DMS79 treated with DMSO at 0.1 percent for 48 hours (cell line): ENCODE measurements at regions not wholly inside any gene's neighbourhood (a gene's known extent, or its start where the extent isn't known, plus 50 kb on each side); places are given as distances from the start of the nearest gene placed in this dataset.

ENCODE experiments used
- DNase-seq: peaks from one replicate; lab custom pipeline; 2025; lab: John Stamatoyannopoulos, UW

- no peak for DNase-seq
Measured at GRCh38 chr9:13990331-13990730, 323.6 kb downstream of the NFIB start.

GRCh38 chr9:13988944-13989343 is 325.0 kb downstream of the NFIB start:
- DNase-seq = no peak

GRCh38 chr9:13983607-13984006 is 330.3 kb downstream of the NFIB start:
- DNase-seq = no peak

- no peak for DNase-seq
Measured at GRCh38 chr9:13979941-13980318, 334.0 kb downstream of the NFIB start.

- peak; percentile 87 for DNase-seq
Measured at GRCh38 chr9:13975611-13976290, 338.2 kb downstream of the NFIB start.

- DNase-seq = peak; percentile 95
Measured at GRCh38 chr9:13974891-13975290, 339.1 kb downstream of the NFIB start.

- peak; percentile 97 for DNase-seq
Measured at GRCh38 chr9:13971966-13972655, 341.8 kb downstream of the NFIB start.

GRCh38 chr9:13971415-13971814 is 342.5 kb downstream of the NFIB start:
- DNase-seq = peak; percentile 87

GRCh38 chr9:13970426-13970825 is 343.5 kb downstream of the NFIB start:
- no peak for DNase-seq

GRCh38 chr9:13970018-13970417 is 343.9 kb downstream of the NFIB start:
- DNase-seq = no peak

- peak; percentile 98 for DNase-seq
Measured at GRCh38 chr9:13967438-13967837, 346.5 kb downstream of the NFIB start.

GRCh38 chr9:13967011-13967410 is 346.9 kb downstream of the NFIB start:
- peak; percentile 88 for DNase-seq

GRCh38 chr9:13963005-13963653 is 350.8 kb downstream of the NFIB start:
- peak; percentile 58 for DNase-seq

GRCh38 chr9:13962006-13962405 is 351.9 kb downstream of the NFIB start:
- no peak for DNase-seq

- no peak for DNase-seq
Measured at GRCh38 chr9:13960011-13960765, 353.8 kb downstream of the NFIB start.

- no peak for DNase-seq
Measured at GRCh38 chr9:13958672-13959071, 355.3 kb downstream of the NFIB start.

GRCh38 chr9:13957089-13957488 is 356.9 kb downstream of the NFIB start:
- DNase-seq = no peak

GRCh38 chr9:13956107-13956506 is 357.8 kb downstream of the NFIB start:
- DNase-seq = peak; percentile 99

- DNase-seq = peak; percentile 70
Measured at GRCh38 chr9:13952906-13953305, 361.0 kb downstream of the NFIB start.

- no peak for DNase-seq
Measured at GRCh38 chr9:13948037-13948436, 365.9 kb downstream of the NFIB start.

GRCh38 chr9:13943176-13943575 is 370.8 kb downstream of the NFIB start:
- no peak for DNase-seq

- peak; percentile 91 for DNase-seq
Measured at GRCh38 chr9:13942695-13943094, 371.2 kb downstream of the NFIB start.

- no peak for DNase-seq
Measured at GRCh38 chr9:13942201-13942600, 371.7 kb downstream of the NFIB start.
